A549 (cell line): ENCODE measurements at regions not wholly inside any gene's neighbourhood (a gene's known extent, or its start where the extent isn't known, plus 50 kb on each side); places are given as distances from the start of the nearest gene placed in this dataset.

Source experiments
- CHD2 ChIP-seq: fragments of 150-350 bp; IDR thresholded peaks from 2 replicates; pipeline ENCODE4 v1.6.1; 2014; ENCODE audit warnings: low read length; ENCODE audit not compliant: partially characterized antibody
- CTCF ChIP-seq: fragments of >200 bp; sonication (Bioruptor Twin); formaldehyde crosslinking; IDR thresholded peaks from 3 replicates; pipeline ENCODE4 v1.5.1; 2016
- E2F6 ChIP-seq: IDR thresholded peaks from 2 replicates; pipeline ENCODE4 v1.6.1; 2012; ENCODE audit warnings: low read depth, borderline replicate concordance
- ESRRA ChIP-seq: fragments of 150-350 bp; IDR thresholded peaks from 2 replicates; pipeline ENCODE4 v1.6.1; 2014; ENCODE audit warnings: mild to moderate bottlenecking, low read length, borderline replicate concordance
- JUN ChIP-seq, 2 experiments: fragments of >200 bp; sonication (Bioruptor Twin); formaldehyde crosslinking; IDR thresholded peaks; 2 replicates in 1 of 2; 3 replicates in 1 of 2; pipeline ENCODE4 v1.6.1; 2016 to 2017
- MAX ChIP-seq: IDR thresholded peaks from 2 replicates; pipeline ENCODE4 v1.6.1; 2012
- POLR2A ChIP-seq: IDR thresholded peaks from 2 replicates; pipeline ENCODE4 v1.6.1; 2012; ENCODE audit warnings: mild to moderate bottlenecking, low read length
- RAD21 ChIP-seq, 2 experiments: fragments of >200 bp in 1 of 2; sonication (Bioruptor Twin) in 1 of 2; formaldehyde crosslinking in 1 of 2; IDR thresholded peaks in 1 of 2; conservative IDR thresholded peaks in 1 of 2; 2 replicates in 1 of 2; 3 replicates in 1 of 2; pipeline ENCODE4 v1.6.1; 2012 to 2018; ENCODE audit warnings: inconsistent platforms in 1 of 2
- REST ChIP-seq: fragments of 200-600 bp; sonication (generic); IDR thresholded peaks from 2 replicates; pipeline ENCODE4 v1.6.1; 2016; ENCODE audit warnings: antibody characterized with exemption, mild to moderate bottlenecking, moderate library complexity
- RNF2 ChIP-seq: fragments of 200-600 bp; sonication (generic); IDR thresholded peaks from 2 replicates; pipeline ENCODE4 v1.6.1; 2016; ENCODE audit warnings: low read depth, mild to moderate bottlenecking, antibody characterized with exemption, moderate library complexity, borderline replicate concordance

GRCh38 chr16:65956100-65956499, 410.4 kb upstream of the CDH5 start:
- TF ChIP-seq CTCF = no peak
- TF ChIP-seq E2F6 = no peak
- TF ChIP-seq MAX = no peak
- TF ChIP-seq ESRRA = no peak
- TF ChIP-seq POLR2A = no peak
- TF ChIP-seq RAD21 (conservative IDR thresholded peaks at IDR 0.05 in 1 of 2, IDR thresholded peaks at IDR 0.05 in 1 of 2) = no peak
- TF ChIP-seq JUN (IDR thresholded peaks at IDR 0.05) = no peak
- no peak for TF ChIP-seq CHD2
- TF ChIP-seq RNF2 = no peak
- no peak for TF ChIP-seq REST
